ENCODE measurements at regions not wholly inside any gene's neighbourhood (a gene's known extent, or its start where the extent isn't known, plus 50 kb on each side); places are given as distances from the start of the nearest gene placed in this dataset.
"Not testable (repeated sequence)": the region's sequence is repeated elsewhere in the genome, so short reads cannot be mapped to it uniquely, and the experiment has no call there.

- TF ChIP-seq FOXJ3 (CRISPR knock-in tag; IDR thresholded peaks at IDR 0.05; ENCODE audit: borderline replicate concordance); ZNF263 (CRISPR knock-in tag; IDR thresholded peaks at IDR 0.05; ENCODE audit: low read depth); TEAD4 (CRISPR knock-in tag; IDR thresholded peaks at IDR 0.05); TCF7 (CRISPR knock-in tag; IDR thresholded peaks at IDR 0.05; ENCODE audit: low read depth); USF1 (CRISPR knock-in tag; IDR thresholded peaks at IDR 0.05); AFF4 (CRISPR knock-in tag; IDR thresholded peaks at IDR 0.05; ENCODE audit: borderline replicate concordance); KAT7 (CRISPR knock-in tag; IDR thresholded peaks at IDR 0.05; ENCODE audit: borderline replicate concordance); USF2 (CRISPR knock-in tag; IDR thresholded peaks at IDR 0.05); CBFB (CRISPR knock-in tag; IDR thresholded peaks at IDR 0.05; ENCODE audit: low read depth); NFE2L1 (CRISPR knock-in tag; IDR thresholded peaks at IDR 0.05); SMAD4 (CRISPR knock-in tag; IDR thresholded peaks at IDR 0.05): not testable (repeated sequence)
- TF ChIP-seq, protein P1, sequence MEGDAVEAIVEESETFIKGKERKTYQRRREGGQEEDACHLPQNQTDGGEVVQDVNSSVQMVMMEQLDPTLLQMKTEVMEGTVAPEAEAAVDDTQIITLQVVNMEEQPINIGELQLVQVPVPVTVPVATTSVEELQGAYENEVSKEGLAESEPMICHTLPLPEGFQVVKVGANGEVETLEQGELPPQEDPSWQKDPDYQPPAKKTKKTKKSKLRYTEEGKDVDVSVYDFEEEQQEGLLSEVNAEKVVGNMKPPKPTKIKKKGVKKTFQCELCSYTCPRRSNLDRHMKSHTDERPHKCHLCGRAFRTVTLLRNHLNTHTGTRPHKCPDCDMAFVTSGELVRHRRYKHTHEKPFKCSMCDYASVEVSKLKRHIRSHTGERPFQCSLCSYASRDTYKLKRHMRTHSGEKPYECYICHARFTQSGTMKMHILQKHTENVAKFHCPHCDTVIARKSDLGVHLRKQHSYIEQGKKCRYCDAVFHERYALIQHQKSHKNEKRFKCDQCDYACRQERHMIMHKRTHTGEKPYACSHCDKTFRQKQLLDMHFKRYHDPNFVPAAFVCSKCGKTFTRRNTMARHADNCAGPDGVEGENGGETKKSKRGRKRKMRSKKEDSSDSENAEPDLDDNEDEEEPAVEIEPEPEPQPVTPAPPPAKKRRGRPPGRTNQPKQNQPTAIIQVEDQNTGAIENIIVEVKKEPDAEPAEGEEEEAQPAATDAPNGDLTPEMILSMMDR (IDR thresholded peaks at IDR 0.05) = not testable (repeated sequence)
These were observed 65.4 kb upstream of the EFNA5 start for GRCh38 chr5:107736089-107736488.

All from WTC11 (cell line).